IMR-90 (cell line): ENCODE measurements at regions not wholly inside any gene's neighbourhood (a gene's known extent, or its start where the extent isn't known, plus 50 kb on each side); places are given as distances from the start of the nearest gene placed in this dataset.

ENCODE experiments used
- ATAC-seq: fragments of 200-7000 bp; cut with Tn5 transposase; 2 replicates; pipeline ENCODE4 v1.9.1; 2020; ENCODE audit warnings: low read depth, mild to moderate bottlenecking, moderate library complexity
- BruUV-seq: library from RNA; stranded (reverse); fragments of 400-500 nt; replicated peaks from 2 replicates; lab custom pipeline; 2021; lab: Mats Ljungman, UMichigan
- CTCF ChIA-PET: fragments of 300-600 bp; formaldehyde crosslinking; extraction: SDS; loops from one replicate; lab custom pipeline; 2021; ENCODE audit warnings: antibody characterized with exemption; lab: Yijun Ruan, JAX
- POLR2A ChIA-PET: fragments of 300-600 bp; sonication (Branson Sonifier 250); formaldehyde crosslinking; loops from one replicate; lab custom pipeline; 2022; ENCODE audit warnings: antibody characterized with exemption; ENCODE audit not compliant: unreplicated experiment; lab: Charles Lee
- DNase-seq: peaks from one replicate; pipeline ENCODE4 v3.0.0; 2013
- H2AFZ ChIP-seq: replicated peaks from 2 replicates; pipeline ENCODE3; 2013; ENCODE audit warnings: low read length, mild to moderate bottlenecking; ENCODE audit not compliant: poor library complexity
- H2AK5ac ChIP-seq: 2 replicates; pipeline ENCODE4 v1.6.1; 2013; ENCODE audit warnings: low read depth, low read length, inconsistent platforms
- H2AK9ac ChIP-seq: replicated peaks from 2 replicates; pipeline ENCODE3; 2013; ENCODE audit warnings: mild to moderate bottlenecking, low read depth, low read length, moderate library complexity; ENCODE audit not compliant: poor library complexity
- H2BK120ac ChIP-seq: 2 replicates; pipeline ENCODE4 v1.6.1; 2013; ENCODE audit warnings: low read depth, low read length, inconsistent platforms
- H2BK15ac ChIP-seq: 3 replicates; pipeline ENCODE4 v1.6.1; 2013; ENCODE audit warnings: low read depth, low read length, inconsistent platforms
- H2BK20ac ChIP-seq: 2 replicates; pipeline ENCODE4 v1.6.1; 2013; ENCODE audit warnings: low read depth, mild to moderate bottlenecking, inconsistent platforms, low read length, moderate library complexity
- H2BK5ac ChIP-seq: 2 replicates; pipeline ENCODE4 v1.6.1; 2013; ENCODE audit warnings: mild to moderate bottlenecking, low read depth, low read length, inconsistent platforms; ENCODE audit not compliant: poor library complexity, severe bottlenecking
- H3K14ac ChIP-seq: replicated peaks from 2 replicates; pipeline ENCODE4 v1.6.1; 2013; ENCODE audit warnings: low read depth, low read length, inconsistent platforms
- H3K18ac ChIP-seq: 2 replicates; pipeline ENCODE4 v1.6.1; 2013; ENCODE audit warnings: low read depth, low read length, control low read depth
- H3K23ac ChIP-seq: 2 replicates; pipeline ENCODE4 v1.6.1; 2013; ENCODE audit warnings: low read depth, low read length, inconsistent platforms
- H3K27ac ChIP-seq: 2 replicates; pipeline ENCODE4 v1.5.1; 2013; ENCODE audit warnings: mild to moderate bottlenecking, control low read depth, low read length; ENCODE audit not compliant: insufficient read depth
- H3K27me3 ChIP-seq: 2 replicates; pipeline ENCODE4 v1.6.1; 2013; ENCODE audit warnings: low read length; ENCODE audit not compliant: control insufficient read depth, insufficient read depth
- H3K36me3 ChIP-seq: 2 replicates; pipeline ENCODE4 v1.6.1; 2013; ENCODE audit warnings: low read length, mixed read lengths; ENCODE audit not compliant: control insufficient read depth, insufficient read depth
- H3K4ac ChIP-seq: 2 replicates; pipeline ENCODE4 v1.6.1; 2013; ENCODE audit warnings: low read depth, low read length, inconsistent platforms
- H3K4me1 ChIP-seq: 2 replicates; pipeline ENCODE4 v1.6.1; 2013; ENCODE audit warnings: low read length, mixed read lengths; ENCODE audit not compliant: control insufficient read depth, insufficient read depth
- H3K4me2 ChIP-seq: 2 replicates; pipeline ENCODE4 v1.6.1; 2013; ENCODE audit warnings: low read depth, mild to moderate bottlenecking, control low read depth, low read length, moderate library complexity
- H3K4me3 ChIP-seq: 2 replicates; pipeline ENCODE4 v1.5.1; 2013; ENCODE audit warnings: low read depth, mild to moderate bottlenecking, control low read depth, low read length, moderate library complexity; ENCODE audit not compliant: insufficient read depth
- H3K56ac ChIP-seq: 2 replicates; pipeline ENCODE4 v1.6.1; 2013; ENCODE audit warnings: low read length, inconsistent platforms; ENCODE audit not compliant: insufficient read depth; ENCODE audit errors: extremely low read depth
- H3K79me1 ChIP-seq, 2 experiments: 2 replicates each; pipeline ENCODE4 v1.6.1; 2013; ENCODE audit warnings: low read length in 2 of 2, inconsistent platforms in 1 of 2, low read depth in 1 of 2
- H3K9ac ChIP-seq: 2 replicates; pipeline ENCODE4 v1.6.1; 2013; ENCODE audit warnings: low read depth, low read length, control low read depth
- H3K9me1 ChIP-seq: 2 replicates; pipeline ENCODE4 v1.6.1; 2013; ENCODE audit warnings: low read length, inconsistent platforms; ENCODE audit not compliant: insufficient read depth
- H3K9me3 ChIP-seq: 2 replicates; pipeline ENCODE4 v1.6.1; 2013; ENCODE audit warnings: low read length; ENCODE audit not compliant: control insufficient read depth, insufficient read depth
- H4K20me1 ChIP-seq: 2 replicates; pipeline ENCODE4 v1.6.1; 2013; ENCODE audit warnings: low read length, inconsistent platforms; ENCODE audit not compliant: insufficient read depth
- H4K5ac ChIP-seq: 2 replicates; pipeline ENCODE4 v1.6.1; 2013; ENCODE audit warnings: mild to moderate bottlenecking, low read depth, low read length, control low read depth
- H4K8ac ChIP-seq, 2 experiments: 2 replicates each; pipeline ENCODE4 v1.6.1; 2013; ENCODE audit warnings: low read depth in 2 of 2, low read length in 2 of 2, control low read depth in 1 of 2, inconsistent platforms in 1 of 2
- H4K91ac ChIP-seq: 2 replicates; pipeline ENCODE4 v1.6.1; 2013; ENCODE audit warnings: low read depth, low read length, inconsistent platforms; ENCODE audit not compliant: insufficient read depth
- BHLHE40 ChIP-seq: fragments of 150-350 bp; IDR thresholded peaks from 2 replicates; pipeline ENCODE4 v1.6.1; 2016; ENCODE audit warnings: mild to moderate bottlenecking, low read depth, low read length
- CEBPB ChIP-seq: IDR thresholded peaks from 2 replicates; pipeline ENCODE4 v1.6.1; 2012; ENCODE audit warnings: low read depth, low read length, improper control_type of control experiment
- CHD1 ChIP-seq: IDR thresholded peaks from 2 replicates; pipeline ENCODE4 v1.6.1; 2012; ENCODE audit warnings: low read depth, low read length, improper control_type of control experiment
- CTCF ChIP-seq: conservative IDR thresholded peaks from 2 replicates; pipeline ENCODE4 v1.5.1; 2012; ENCODE audit warnings: mild to moderate bottlenecking, low read depth, low read length, improper control_type of control experiment
- ELK1 ChIP-seq: fragments of 150-350 bp; IDR thresholded peaks from 2 replicates; pipeline ENCODE4 v1.6.1; 2016; ENCODE audit warnings: low read depth, mild to moderate bottlenecking, low read length, moderate library complexity, borderline replicate concordance
- FOS ChIP-seq: fragments of 150-350 bp; IDR thresholded peaks from 2 replicates; pipeline ENCODE4 v1.6.1; 2016; ENCODE audit warnings: low read depth, low read length
- MAFK ChIP-seq: IDR thresholded peaks from 2 replicates; pipeline ENCODE4 v1.6.1; 2012; ENCODE audit warnings: low read depth, low read length, improper control_type of control experiment
- MAZ ChIP-seq: IDR thresholded peaks from 2 replicates; pipeline ENCODE4 v1.6.1; 2012; ENCODE audit warnings: low read depth, mild to moderate bottlenecking, low read length, improper control_type of control experiment, moderate library complexity, borderline replicate concordance
- MXI1 ChIP-seq: IDR thresholded peaks from 2 replicates; pipeline ENCODE4 v1.6.1; 2012; ENCODE audit warnings: low read depth, mild to moderate bottlenecking, low read length, moderate library complexity, borderline replicate concordance
- NFE2L2 ChIP-seq: fragments of 150-350 bp; IDR thresholded peaks from 2 replicates; pipeline ENCODE4 v1.6.1; 2016; ENCODE audit warnings: low read depth, mild to moderate bottlenecking, low read length
- POLR2A ChIP-seq: IDR thresholded peaks from 2 replicates; pipeline ENCODE4 v1.6.1; 2012; ENCODE audit warnings: mild to moderate bottlenecking, low read depth, low read length
- RAD21 ChIP-seq: IDR thresholded peaks from 2 replicates; pipeline ENCODE4 v1.6.1; 2012; ENCODE audit warnings: low read length, improper control_type of control experiment
- RCOR1 ChIP-seq: IDR thresholded peaks from 2 replicates; pipeline ENCODE4 v1.6.1; 2012; ENCODE audit warnings: mild to moderate bottlenecking, low read length, improper control_type of control experiment; ENCODE audit not compliant: insufficient replicate concordance
- RFX5 ChIP-seq: IDR thresholded peaks from 2 replicates; pipeline ENCODE4 v1.8.0; 2012; ENCODE audit warnings: low read depth, mild to moderate bottlenecking, low read length, moderate library complexity
- SMC3 ChIP-seq: fragments of 150-350 bp; IDR thresholded peaks from 2 replicates; pipeline ENCODE4 v1.6.1; 2016; ENCODE audit warnings: low read depth, mild to moderate bottlenecking, antibody characterized with exemption, low read length, moderate library complexity
- USF2 ChIP-seq: fragments of 150-350 bp; IDR thresholded peaks from 2 replicates; pipeline ENCODE4 v1.6.1; 2017; ENCODE audit warnings: mild to moderate bottlenecking, antibody characterized with exemption, low read length, low read depth
- WGBS, 2 experiments: methylation state at CpG; one replicate each; pipeline versions ENCODE4 v1.1.5 to v1.1.7; 2013; ENCODE audit warnings: missing lambda C conversion rate in 2 of 2; ENCODE audit not compliant: insufficient read length in 1 of 2; ENCODE audit errors: extremely low coverage in 2 of 2; 5-methylcytosine and 5-hydroxymethylcytosine counted together
- dilution Hi-C: fragments of 300-500 bp; cut with HindIII; formaldehyde crosslinking; loops from one replicate; pipeline ENCODE4 v1.14.3; 2018; ENCODE audit warnings: low sequenced_read_pairs; ENCODE audit not compliant: unreplicated experiment
- in situ Hi-C: fragments of 300-500 bp; cut with MboI; formaldehyde crosslinking; loops from 3 replicates; pipeline ENCODE4 v1.14.3; 2019; ENCODE audit warnings: low sequenced_read_pairs, inconsistent platforms, mixed read lengths
- intact Hi-C: fragments of 100-400 bp; cut with micrococcal nuclease; formaldehyde crosslinking; loops from 2 replicates; pipeline ENCODE4 v1.10.0; 2022

GRCh38 chr1:58231204-58231603 is 315.3 kb downstream of the OMA1 start:
- no peaks in the 10 kb centered on the region for H3K79me1 ChIP-seq
- H3K36me3 ChIP-seq = no peaks in the 10 kb centered on the region
- H4K91ac ChIP-seq = no peak overlapping the region
- H2AK9ac ChIP-seq = no peak overlapping the region
- POLR2A ChIA-PET = no interaction called here
- CTCF ChIA-PET = no interaction called here
- no peak for ATAC-seq
- no peak overlapping the region for H2AFZ ChIP-seq
- in situ Hi-C loops (no loop called here), dilution Hi-C loops (no loop called here), intact Hi-C loops (no loop called here)
- no peak overlapping the region for H3K56ac ChIP-seq
- H4K8ac ChIP-seq = no peak overlapping the region
- H3K14ac ChIP-seq = no peak overlapping the region
- H3K18ac ChIP-seq = no peak overlapping the region
- H2BK20ac ChIP-seq = no peak overlapping the region
- no peak overlapping the region for H3K4ac ChIP-seq
- no peaks in the 10 kb centered on the region for H3K9me1 ChIP-seq
- no peak overlapping the region for H3K23ac ChIP-seq
- no peak overlapping the region for H2AK5ac ChIP-seq
- no peaks in the 10 kb centered on the region for H3K4me1 ChIP-seq
- no TSS peak for BruUV-seq
- no peaks in the 10 kb centered on the region for H3K27me3 ChIP-seq
- H2BK15ac ChIP-seq = no peak overlapping the region
- no peaks in the 10 kb centered on the region for H3K9me3 ChIP-seq
- H4K20me1 ChIP-seq = no peaks in the 10 kb centered on the region
- no peak for DNase-seq
- no peak overlapping the region for H2BK120ac ChIP-seq
- H3K9ac ChIP-seq = no peak overlapping the region
- no peak overlapping the region for H4K5ac ChIP-seq
- H2BK5ac ChIP-seq = no peak overlapping the region
- no peak overlapping the region for H3K4me3 ChIP-seq
- WGBS, 2 experiments = 13% methylated on average over 1 of the region's 1 CpG; no CpG with 5 or more reads in 1 of the 2 experiments
- H3K27ac ChIP-seq = no peak overlapping the region
- TF ChIP-seq SMC3 (no peak), RAD21 (no peak), POLR2A (no peak), NFE2L2 (no peak), FOS (no peak), CTCF (no peak), MXI1 (no peak), CHD1 (no peak), CEBPB (no peak), ELK1 (no peak), MAFK (no peak), USF2 (no peak), MAZ (no peak), RFX5 (no peak), RCOR1 (no peak), BHLHE40 (no peak)
- no peak overlapping the region for H3K4me2 ChIP-seq
